Activated CD8-positive, alpha-beta memory T cell treated with anti-CD3 and anti-CD28 coated beads for 24 hours (primary cell): ENCODE measurements at regions not wholly inside any gene's neighbourhood (a gene's known extent, or its start where the extent isn't known, plus 50 kb on each side); places are given as distances from the start of the nearest gene placed in this dataset.
"Not testable (repeated sequence)": the region's sequence is repeated elsewhere in the genome, so short reads cannot be mapped to it uniquely, and the experiment has no call there.

Source experiments
- DNase-seq: peaks from one replicate; pipeline ENCODE4 v3.0.0-alpha.2; 2020

GRCh38 chrX:39052751-39053150 is 251.5 kb downstream of the MID1IP1 start:
- DNase-seq: no peak

- DNase-seq: no peak
Observed at GRCh38 chrX:39058724-39059123, 257.5 kb downstream of the MID1IP1 start.

DNA sequence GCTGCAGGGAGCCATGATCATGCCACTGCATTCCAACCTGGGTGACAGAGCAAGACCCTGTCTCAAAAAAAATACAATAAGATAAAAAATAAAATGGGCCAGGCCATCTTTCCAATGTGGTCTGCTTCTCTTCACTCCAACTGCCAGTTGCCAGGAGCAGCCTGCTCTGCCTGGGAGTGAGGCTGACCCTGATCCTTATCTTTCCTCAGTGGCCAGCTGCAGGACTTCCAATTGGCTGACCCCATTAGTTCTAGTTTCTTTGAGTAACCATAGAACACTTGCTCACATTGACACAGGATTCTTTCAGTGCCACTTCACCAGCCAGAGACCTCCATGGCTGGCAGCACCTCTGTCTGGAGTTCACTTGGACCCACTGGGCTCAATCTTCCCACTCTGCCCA is 258.6 kb downstream of the MID1IP1 start:
- DNase-seq: no peak

- DNase-seq: no peak
Observed at GRCh38 chrX:39063037-39063436, 261.8 kb downstream of the MID1IP1 start.

GRCh38 chrX:39063702-39064101 is 262.4 kb downstream of the MID1IP1 start:
- no peak for DNase-seq

- no peak for DNase-seq
Observed at GRCh38 chrX:39065051-39065871, 264.0 kb downstream of the MID1IP1 start.

- no peak for DNase-seq
Observed at GRCh38 chrX:39067866-39068265, 266.6 kb downstream of the MID1IP1 start.

- not testable (repeated sequence) for DNase-seq
Observed at GRCh38 chrX:39068634-39069033, 267.4 kb downstream of the MID1IP1 start.

DNA sequence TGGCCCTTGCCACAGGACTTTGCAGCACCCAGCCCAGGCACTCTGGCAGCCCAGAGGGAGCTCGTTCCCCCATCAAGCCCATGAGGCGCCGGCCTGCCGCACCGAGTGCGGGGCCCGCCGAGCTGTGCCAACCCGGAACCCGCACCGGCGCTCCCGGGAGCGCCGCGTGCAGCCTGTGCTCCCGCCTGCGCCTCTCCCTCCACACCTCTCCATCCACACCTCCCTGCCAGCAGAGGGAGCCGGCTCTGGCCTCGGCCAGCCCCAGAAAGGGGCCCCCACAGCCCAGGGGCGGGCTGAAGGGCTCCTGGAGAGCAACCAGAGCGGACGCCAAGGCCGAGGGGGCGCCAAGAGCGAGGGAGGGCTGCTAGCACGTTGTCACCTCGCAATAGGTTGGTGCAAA is 268.8 kb downstream of the MID1IP1 start:
- no peak for DNase-seq

- DNase-seq: no peak
Observed at GRCh38 chrX:39073131-39073530, 271.9 kb downstream of the MID1IP1 start.

DNA sequence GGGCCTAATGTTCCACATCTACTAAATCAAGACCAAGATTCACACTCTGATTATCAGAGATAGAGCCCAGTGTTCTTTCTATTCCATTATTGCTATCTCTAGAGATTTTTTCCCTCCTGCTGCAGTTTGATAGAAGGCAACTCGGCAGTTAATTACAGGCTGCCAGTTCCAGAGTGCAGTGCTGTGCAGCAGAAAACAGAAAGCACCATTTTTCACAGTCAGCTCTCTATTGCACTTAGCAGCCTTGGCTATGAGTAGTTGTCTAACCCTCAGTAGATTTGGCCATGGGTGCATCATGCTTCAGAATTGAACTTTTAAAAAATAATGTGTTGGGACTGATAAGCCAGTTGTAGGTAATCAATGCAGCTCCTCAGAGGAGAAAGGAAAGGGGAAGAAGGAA is 295.3 kb downstream of the MID1IP1 start:
- DNase-seq: no peak

- no peak for DNase-seq
Observed at GRCh38 chrX:39104745-39105144, 303.5 kb downstream of the MID1IP1 start.

DNA sequence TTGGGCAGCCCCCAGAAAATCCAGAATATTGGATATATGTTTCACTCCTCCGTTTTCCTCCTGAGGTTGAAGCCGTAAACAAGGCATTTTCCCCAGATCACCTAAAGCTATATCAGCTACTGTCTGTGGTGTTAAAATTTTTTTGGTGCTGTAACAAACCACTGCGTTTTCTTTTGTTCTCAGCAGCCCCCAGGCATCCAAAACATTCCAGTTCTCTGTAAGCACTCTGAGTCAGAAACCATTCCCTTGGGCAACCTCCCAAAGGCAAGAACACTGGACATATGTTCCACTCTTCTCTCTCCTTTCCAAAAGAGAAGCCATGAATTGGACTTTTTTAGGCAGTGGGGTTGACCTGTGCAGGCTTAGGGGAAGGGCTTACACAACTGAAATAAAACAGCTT is 310.9 kb downstream of the MID1IP1 start:
- DNase-seq: no peak

GRCh38 chrX:39115166-39115565 is 313.9 kb downstream of the MID1IP1 start:
- DNase-seq: no peak

- no peak for DNase-seq
Observed at GRCh38 chrX:39117101-39117500, 315.8 kb downstream of the MID1IP1 start.

GRCh38 chrX:39121903-39122302 is 320.6 kb downstream of the MID1IP1 start:
- DNase-seq: no peak

DNA sequence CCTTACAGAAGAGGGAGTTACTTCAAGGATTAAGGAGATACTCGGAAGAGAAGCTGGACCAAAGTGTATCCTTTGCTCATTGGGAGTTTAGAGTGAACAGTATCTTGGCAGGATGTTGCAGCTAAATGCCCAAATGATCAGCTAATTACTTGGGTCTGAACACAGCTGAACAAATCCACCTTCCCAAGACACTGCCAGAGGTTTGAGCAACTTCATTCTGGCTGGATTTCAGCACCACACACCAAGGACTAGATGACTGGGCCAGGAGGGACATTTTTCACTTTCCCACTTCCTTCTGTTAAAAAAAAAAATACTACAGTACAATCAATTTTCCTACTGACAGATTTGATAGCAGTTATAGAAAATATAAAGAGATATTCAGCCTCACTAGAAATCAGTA is 324.6 kb downstream of the MID1IP1 start:
- no peak for DNase-seq

- no peak for DNase-seq
Observed at GRCh38 chrX:39133971-39134370, 332.7 kb downstream of the MID1IP1 start.

GRCh38 chrX:39137363-39137954 is 336.2 kb downstream of the MID1IP1 start:
- DNase-seq: no peak

DNA sequence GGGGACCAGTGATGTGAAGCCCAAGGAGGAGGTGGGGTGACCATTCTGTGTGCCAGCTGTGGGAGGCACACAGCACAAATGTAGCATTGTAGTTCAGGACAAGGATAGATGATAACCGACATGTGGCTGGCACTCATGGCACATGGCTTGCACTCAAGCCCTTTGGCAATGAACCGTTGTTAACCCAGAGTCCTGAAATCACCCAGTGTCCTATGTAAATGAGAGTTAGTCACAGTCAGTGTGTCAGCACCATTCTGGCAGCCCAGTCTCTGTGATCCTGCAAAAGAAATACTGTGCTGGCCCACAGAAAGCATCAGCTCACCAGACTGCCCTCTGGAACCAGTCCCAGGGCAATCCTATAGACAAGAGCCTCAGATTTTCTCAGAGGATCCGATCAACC is 339.3 kb downstream of the MID1IP1 start:
- no peak for DNase-seq

DNA sequence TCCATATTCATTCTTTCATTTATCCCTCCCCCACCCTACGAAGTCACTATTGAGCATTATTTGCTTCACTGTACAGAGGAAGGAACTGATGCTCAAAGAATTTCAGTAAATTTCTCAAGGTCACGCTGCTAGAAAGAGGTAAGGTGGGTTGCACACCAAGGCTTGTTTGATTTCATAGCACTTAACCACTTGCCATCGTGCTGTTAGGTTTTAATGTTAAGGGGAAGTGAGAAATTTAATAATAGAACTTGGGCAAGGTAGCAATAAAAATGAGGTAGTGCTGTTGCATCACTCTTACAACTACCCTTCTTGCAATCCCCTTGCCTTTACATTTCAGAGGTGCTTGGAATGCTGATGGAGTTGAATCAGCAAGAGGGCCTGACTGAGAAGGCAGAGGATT is 343.1 kb downstream of the MID1IP1 start:
- DNase-seq: no peak

GRCh38 chrX:39144956-39145355 is 343.7 kb downstream of the MID1IP1 start:
- no peak for DNase-seq

- no peak for DNase-seq
Observed at GRCh38 chrX:39145859-39146258, 344.6 kb downstream of the MID1IP1 start.

GRCh38 chrX:39149761-39150160 is 348.5 kb downstream of the MID1IP1 start:
- DNase-seq: peak; percentile 81

DNA sequence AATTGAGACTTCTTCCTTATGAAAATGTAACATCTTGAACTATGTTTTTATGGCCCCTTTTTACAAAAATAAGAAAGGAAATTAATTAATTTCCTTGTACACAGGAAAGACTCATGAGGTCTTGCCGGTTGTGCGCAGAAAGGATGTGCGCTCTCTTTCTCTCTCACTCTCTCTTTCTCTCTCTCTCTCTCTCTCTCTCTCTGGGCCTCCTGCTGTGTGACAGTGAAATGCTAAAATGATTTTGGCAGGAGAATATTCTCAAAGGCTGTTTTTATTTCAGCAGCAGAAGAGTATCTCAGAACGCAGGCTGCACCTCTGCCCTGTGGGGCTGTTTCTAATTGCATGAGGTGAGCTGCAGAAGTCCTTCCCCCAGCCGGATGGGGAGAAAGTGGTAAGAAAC is 349.0 kb downstream of the MID1IP1 start:
- no peak for DNase-seq
